Jurkat, Clone E6-1 (cell line): ENCODE measurements at regions not wholly inside any gene's neighbourhood (a gene's known extent, or its start where the extent isn't known, plus 50 kb on each side); places are given as distances from the start of the nearest gene placed in this dataset.
A peak's percentile ranks its signal among the peaks of the same experiment; 100 is the strongest.

Experiments used
- DNase-seq: peaks from one replicate; pipeline ENCODE4 v3.0.0-alpha.2; 2011; ENCODE audit warnings: low read depth, low spot score
- H3K4me3 ChIP-seq: 2 replicates; pipeline ENCODE4 v1.5.1; 2011; ENCODE audit warnings: mild to moderate bottlenecking, low read length, control low read depth, moderate library complexity

- DNase-seq: peak; percentile 40
Measured at GRCh38 chr20:52410182-52410647, 218.6 kb upstream of the ZFP64 start.

GRCh38 chr20:52405986-52406385 lies 214.4 kb upstream of the ZFP64 start:
- no peak overlapping the region for H3K4me3 ChIP-seq
- no peak for DNase-seq

More at GRCh38 chr20:52410182-52410647, 218.6 kb upstream of the ZFP64 start:
- no peak overlapping the region for H3K4me3 ChIP-seq

- no peak overlapping the region for H3K4me3 ChIP-seq
- DNase-seq: no peak
Measured at GRCh38 chr20:52405417-52405816, 213.8 kb upstream of the ZFP64 start.

- no peak for DNase-seq
- H3K4me3 ChIP-seq: no peak overlapping the region
Measured at GRCh38 chr20:52404671-52405070, 213.1 kb upstream of the ZFP64 start.

- no peak for DNase-seq
- H3K4me3 ChIP-seq: no peak overlapping the region
Measured at GRCh38 chr20:52402950-52403349, 211.4 kb upstream of the ZFP64 start.

- H3K4me3 ChIP-seq: no peak overlapping the region
- DNase-seq: no peak
Measured at GRCh38 chr20:52402514-52402913, 210.9 kb upstream of the ZFP64 start.

GRCh38 chr20:52401431-52401830 lies 209.9 kb upstream of the ZFP64 start:
- no peak for DNase-seq
- no peak overlapping the region for H3K4me3 ChIP-seq

- no peak for DNase-seq
- H3K4me3 ChIP-seq: no peak overlapping the region
Measured at GRCh38 chr20:52399352-52399751, 207.8 kb upstream of the ZFP64 start.

GRCh38 chr20:52389606-52390005 lies 198.0 kb upstream of the ZFP64 start:
- no peak overlapping the region for H3K4me3 ChIP-seq
- DNase-seq: no peak

GRCh38 chr20:52383995-52384621 lies 192.5 kb upstream of the ZFP64 start:
- no peak overlapping the region for H3K4me3 ChIP-seq
- no peak for DNase-seq

- H3K4me3 ChIP-seq: no peak overlapping the region
- no peak for DNase-seq
Measured at GRCh38 chr20:52382933-52383332, 191.4 kb upstream of the ZFP64 start.

- peak; percentile 2 for DNase-seq
- no peak overlapping the region for H3K4me3 ChIP-seq
Measured at GRCh38 chr20:52379723-52380336, 188.3 kb upstream of the ZFP64 start.

GRCh38 chr20:52372169-52372568 lies 180.6 kb upstream of the ZFP64 start:
- H3K4me3 ChIP-seq: no peak overlapping the region
- no peak for DNase-seq

- H3K4me3 ChIP-seq: no peak overlapping the region
- DNase-seq: no peak
Measured at GRCh38 chr20:52365688-52366087, 174.1 kb upstream of the ZFP64 start.

- H3K4me3 ChIP-seq: no peak overlapping the region
- DNase-seq: no peak
Measured at GRCh38 chr20:52364405-52364804, 172.8 kb upstream of the ZFP64 start.

GRCh38 chr20:52361650-52362049 lies 170.1 kb upstream of the ZFP64 start:
- DNase-seq: no peak

GRCh38 chr20:52349806-52350205 lies 158.2 kb upstream of the ZFP64 start:
- no peak overlapping the region for H3K4me3 ChIP-seq
- DNase-seq: no peak

More at GRCh38 chr20:52361650-52362049, 170.1 kb upstream of the ZFP64 start:
- H3K4me3 ChIP-seq: no peak overlapping the region

GRCh38 chr20:52348434-52348833 lies 156.9 kb upstream of the ZFP64 start:
- DNase-seq: no peak
- no peak overlapping the region for H3K4me3 ChIP-seq

- DNase-seq: no peak
- no peak overlapping the region for H3K4me3 ChIP-seq
Measured at GRCh38 chr20:52346797-52347196, 155.2 kb upstream of the ZFP64 start.

- no peak for DNase-seq
- H3K4me3 ChIP-seq: no peak overlapping the region
Measured at GRCh38 chr20:52342913-52343312, 151.3 kb upstream of the ZFP64 start.

GRCh38 chr20:52340036-52340634 lies 148.6 kb upstream of the ZFP64 start:
- no peak for DNase-seq
- H3K4me3 ChIP-seq: no peak overlapping the region
